ENCODE measurements at regions not wholly inside any gene's neighbourhood (a gene's known extent, or its start where the extent isn't known, plus 50 kb on each side); places are given as distances from the start of the nearest gene placed in this dataset.

- DNase-seq (ENCODE audit: low read depth, low spot score), result no peak
Measured at GRCh38 chr9:81508476-81508875, 180.9 kb downstream of the TLE1 start.

GRCh38 chr9:81506941-81507864 lies 182.1 kb downstream of the TLE1 start:
- dilution Hi-C loops (cut with MboI; ENCODE audit: extremely low pct_ligation_motif_present, low sequenced_read_pairs), result no loop called here
- no peaks in the 10 kb centered on the region for H3K36me3 ChIP-seq (ENCODE audit: control insufficient read depth in 2 of 2, extremely low read depth in 1 of 2, insufficient read depth in 2 of 2, low read length in 2 of 2)
- H3K9me3 ChIP-seq (ENCODE audit: control insufficient read depth, low read depth, low read length), result no peaks in the 10 kb centered on the region
- H3K4me2 ChIP-seq (ENCODE audit: control insufficient read depth, extremely low read depth, insufficient read depth, low read depth, low read length), result no peak overlapping the region
- no peaks in the 10 kb centered on the region for H3K4me1 ChIP-seq (ENCODE audit: control insufficient read depth, extremely low read depth, insufficient read depth, low read length)
- DNase-seq (ENCODE audit: low read depth, low spot score) (no peak), FAIRE-seq (no peak)
- no peak overlapping the region for H3K4me3 ChIP-seq (ENCODE audit: control insufficient read depth in 2 of 3, extremely low read depth in 1 of 3, insufficient read depth in 2 of 3, low read depth in 1 of 3, low read length in 3 of 3)
- TF ChIP-seq CTCF (optimal IDR thresholded peaks at IDR 0.05 in 1 of 3, IDR thresholded peaks at IDR 0.05 in 1 of 3, conservative IDR thresholded peaks at IDR 0.05 in 1 of 3; ENCODE audit: extremely low read depth in 1 of 3, insufficient read depth in 2 of 3, low read length in 3 of 3) (no peak), EZH2 (IDR thresholded peaks at IDR 0.05; ENCODE audit: low read length) (no peak)
- no peak overlapping the region for H3K9ac ChIP-seq (ENCODE audit: control insufficient read depth, extremely low read depth, insufficient read depth, low read length)
- no peaks in the 10 kb centered on the region for H3K79me2 ChIP-seq (ENCODE audit: control insufficient read depth, insufficient read depth, low read length)
- H2AFZ ChIP-seq (ENCODE audit: control insufficient read depth, low read length), result no peak overlapping the region
- no peaks in the 10 kb centered on the region for H4K20me1 ChIP-seq (ENCODE audit: control insufficient read depth, extremely low read depth, insufficient read depth, low read length)
- no peaks in the 10 kb centered on the region for H3K9me1 ChIP-seq (ENCODE audit: control insufficient read depth, extremely low read depth, insufficient read depth, low read length)
- H3K27ac ChIP-seq (ENCODE audit: control insufficient read depth, insufficient read depth, low read length), result no peak overlapping the region
- no peaks in the 10 kb centered on the region for H3K27me3 ChIP-seq (ENCODE audit: control insufficient read depth, extremely low read depth, insufficient read depth, low read length)

More at GRCh38 chr9:81508476-81508875, 180.9 kb downstream of the TLE1 start:
- no peaks in the 10 kb centered on the region for H4K20me1 ChIP-seq (ENCODE audit: control insufficient read depth, extremely low read depth, insufficient read depth, low read length)
- no peaks in the 10 kb centered on the region for H3K4me1 ChIP-seq (ENCODE audit: control insufficient read depth, extremely low read depth, insufficient read depth, low read length)
- FAIRE-seq, result no peak
- no peak for TF ChIP-seq EZH2 (IDR thresholded peaks at IDR 0.05; ENCODE audit: low read length)
- TF ChIP-seq CTCF (optimal IDR thresholded peaks at IDR 0.05 in 1 of 3, IDR thresholded peaks at IDR 0.05 in 1 of 3, conservative IDR thresholded peaks at IDR 0.05 in 1 of 3; ENCODE audit: extremely low read depth in 1 of 3, insufficient read depth in 2 of 3, low read length in 3 of 3), result no peak
- H3K9me3 ChIP-seq (ENCODE audit: control insufficient read depth, low read depth, low read length), result no peaks in the 10 kb centered on the region
- H3K36me3 ChIP-seq (ENCODE audit: control insufficient read depth in 2 of 2, extremely low read depth in 1 of 2, insufficient read depth in 2 of 2, low read length in 2 of 2), result no peaks in the 10 kb centered on the region
- no peaks in the 10 kb centered on the region for H3K27me3 ChIP-seq (ENCODE audit: control insufficient read depth, extremely low read depth, insufficient read depth, low read length)
- dilution Hi-C loops (cut with MboI; ENCODE audit: extremely low pct_ligation_motif_present, low sequenced_read_pairs), result no loop called here
- no peaks in the 10 kb centered on the region for H3K9me1 ChIP-seq (ENCODE audit: control insufficient read depth, extremely low read depth, insufficient read depth, low read length)
- H3K27ac ChIP-seq (ENCODE audit: control insufficient read depth, insufficient read depth, low read length), result no peak overlapping the region
- no peaks in the 10 kb centered on the region for H3K79me2 ChIP-seq (ENCODE audit: control insufficient read depth, insufficient read depth, low read length)
- no peak overlapping the region for H3K4me3 ChIP-seq (ENCODE audit: control insufficient read depth in 2 of 3, extremely low read depth in 1 of 3, insufficient read depth in 2 of 3, low read depth in 1 of 3, low read length in 3 of 3)
- no peak overlapping the region for H3K4me2 ChIP-seq (ENCODE audit: control insufficient read depth, extremely low read depth, insufficient read depth, low read depth, low read length)
- no peak overlapping the region for H3K9ac ChIP-seq (ENCODE audit: control insufficient read depth, extremely low read depth, insufficient read depth, low read length)
- H2AFZ ChIP-seq (ENCODE audit: control insufficient read depth, low read length), result no peak overlapping the region
